ENCODE measurements at regions not wholly inside any gene's neighbourhood (a gene's known extent, or its start where the extent isn't known, plus 50 kb on each side); places are given as distances from the start of the nearest gene placed in this dataset.

DNA sequence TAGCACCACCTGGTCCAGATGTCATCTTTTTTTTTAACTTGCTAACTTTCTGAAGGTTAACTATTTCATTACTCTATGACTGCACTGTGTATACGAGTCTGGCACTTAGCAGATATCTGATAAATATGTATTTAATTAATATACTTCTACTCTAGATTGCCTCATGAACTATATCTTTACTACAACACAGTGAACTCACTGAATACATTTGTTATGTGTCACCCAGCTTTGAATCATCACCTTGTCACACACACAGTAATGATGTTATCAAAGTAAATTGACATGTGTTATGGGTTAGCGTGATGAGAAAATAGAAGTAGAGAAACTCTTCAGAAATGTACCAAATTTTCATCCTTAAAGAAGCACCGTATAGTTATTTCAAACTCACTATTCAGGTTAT lies 419.3 kb upstream of the ADGRL3 start:
- no peak for TF ChIP-seq EZH2 (IDR thresholded peaks at IDR 0.05; ENCODE audit: borderline replicate concordance)
- TF ChIP-seq, protein P1, sequence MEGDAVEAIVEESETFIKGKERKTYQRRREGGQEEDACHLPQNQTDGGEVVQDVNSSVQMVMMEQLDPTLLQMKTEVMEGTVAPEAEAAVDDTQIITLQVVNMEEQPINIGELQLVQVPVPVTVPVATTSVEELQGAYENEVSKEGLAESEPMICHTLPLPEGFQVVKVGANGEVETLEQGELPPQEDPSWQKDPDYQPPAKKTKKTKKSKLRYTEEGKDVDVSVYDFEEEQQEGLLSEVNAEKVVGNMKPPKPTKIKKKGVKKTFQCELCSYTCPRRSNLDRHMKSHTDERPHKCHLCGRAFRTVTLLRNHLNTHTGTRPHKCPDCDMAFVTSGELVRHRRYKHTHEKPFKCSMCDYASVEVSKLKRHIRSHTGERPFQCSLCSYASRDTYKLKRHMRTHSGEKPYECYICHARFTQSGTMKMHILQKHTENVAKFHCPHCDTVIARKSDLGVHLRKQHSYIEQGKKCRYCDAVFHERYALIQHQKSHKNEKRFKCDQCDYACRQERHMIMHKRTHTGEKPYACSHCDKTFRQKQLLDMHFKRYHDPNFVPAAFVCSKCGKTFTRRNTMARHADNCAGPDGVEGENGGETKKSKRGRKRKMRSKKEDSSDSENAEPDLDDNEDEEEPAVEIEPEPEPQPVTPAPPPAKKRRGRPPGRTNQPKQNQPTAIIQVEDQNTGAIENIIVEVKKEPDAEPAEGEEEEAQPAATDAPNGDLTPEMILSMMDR (IDR thresholded peaks at IDR 0.05; ENCODE audit: poor library complexity) = no peak

All from hepatocyte (in vitro differentiated cells).